HG02610 (cell line): ENCODE measurements at regions not wholly inside any gene's neighbourhood (a gene's known extent, or its start where the extent isn't known, plus 50 kb on each side); places are given as distances from the start of the nearest gene placed in this dataset.
"Not testable (repeated sequence)": the region's sequence is repeated elsewhere in the genome, so short reads cannot be mapped to it uniquely, and the experiment has no call there.

Experiments
- ATAC-seq: cut with Tn5 transposase; IDR thresholded peaks from one replicate; pipeline ENCODE4 v1.9.1; 2021; ENCODE audit warnings: mild to moderate bottlenecking, moderate library complexity; ENCODE audit not compliant: unreplicated experiment

DNA sequence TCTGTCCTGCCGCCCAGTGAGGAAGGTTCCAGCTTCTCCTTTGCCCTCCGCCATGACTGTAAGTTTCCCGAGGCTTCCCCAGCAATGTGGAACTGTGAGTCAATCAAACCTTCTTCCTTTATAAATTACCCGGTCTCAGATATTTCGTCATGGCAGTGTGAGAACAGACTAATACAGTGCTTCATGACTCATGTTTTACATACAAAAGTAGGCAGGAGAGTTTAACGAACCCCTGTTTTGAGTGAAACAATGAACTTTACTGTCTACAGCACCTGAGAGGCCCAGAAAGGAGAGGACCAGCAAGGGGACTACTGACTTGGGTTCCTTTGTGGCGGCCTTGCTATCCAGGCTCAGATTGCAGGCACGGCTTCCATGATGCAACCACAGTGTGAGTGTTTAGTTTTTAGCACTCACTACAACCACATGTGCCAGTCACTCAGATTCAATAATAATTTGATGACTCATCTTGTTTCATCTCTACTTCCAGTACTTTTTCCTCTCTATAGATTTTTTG is 139.1 kb upstream of the CLINT1 start:
- no peak for ATAC-seq

DNA sequence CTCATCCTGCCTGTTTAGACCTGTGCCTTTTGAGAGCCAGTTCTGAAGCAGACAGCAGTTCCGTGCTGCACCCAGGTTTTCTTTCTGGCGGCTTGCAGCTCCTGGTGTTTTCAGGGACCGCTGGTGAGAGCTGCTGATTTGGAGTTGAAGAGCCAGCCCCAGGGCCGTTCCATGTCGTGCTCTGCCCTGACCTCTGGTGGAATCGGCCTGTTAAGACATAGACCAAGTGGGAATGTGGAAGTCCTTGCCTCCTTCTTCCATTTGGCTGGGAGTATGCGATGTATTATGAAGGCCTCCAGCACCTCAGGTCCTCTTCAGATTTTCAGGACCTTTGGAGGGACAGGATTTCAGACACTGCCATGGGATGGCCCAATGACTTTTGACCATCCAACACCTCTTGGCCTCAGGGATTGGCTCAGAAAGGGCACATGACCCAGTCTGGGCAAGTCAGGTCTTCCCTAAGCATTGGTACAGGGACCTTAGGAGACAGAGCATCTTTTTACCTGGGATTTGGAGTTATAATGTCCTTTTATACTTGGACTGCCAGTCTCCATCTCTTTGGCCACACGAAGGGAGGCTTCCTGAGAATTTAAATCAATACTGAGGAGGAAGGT is 136.1 kb upstream of the CLINT1 start:
- ATAC-seq: peak; percentile 75

DNA sequence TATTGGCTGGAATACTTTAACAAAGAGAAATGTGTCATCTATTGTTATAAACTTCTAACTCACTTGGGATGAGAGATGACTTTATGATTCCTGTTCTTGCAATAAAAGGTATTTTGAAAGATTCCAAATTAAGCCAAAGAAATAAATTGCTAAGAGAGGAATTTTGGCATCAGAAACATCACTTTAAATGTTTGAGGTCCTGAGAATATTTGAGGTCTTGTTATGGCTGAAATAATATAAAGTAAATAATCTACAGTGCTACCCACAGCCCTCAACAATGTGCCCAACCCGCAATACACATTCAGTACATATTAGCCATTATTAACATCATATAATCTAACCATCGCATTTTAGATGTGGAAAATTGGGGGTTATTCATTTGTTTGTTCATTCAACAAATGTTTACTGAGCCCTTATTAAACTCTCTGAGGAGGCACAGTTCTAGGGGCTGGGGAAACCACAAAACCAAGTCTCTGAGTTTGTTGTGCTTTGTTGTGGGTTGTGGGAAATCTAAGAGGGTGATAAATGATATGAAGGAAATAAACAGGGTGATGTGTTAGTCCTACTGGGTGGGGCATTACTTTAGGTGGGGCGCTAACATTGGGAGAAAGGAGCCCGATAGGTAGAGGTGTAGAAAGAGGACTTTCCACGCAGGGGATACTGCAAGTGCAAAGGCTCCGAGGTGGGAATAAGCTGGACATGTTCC is 135.2 kb upstream of the CLINT1 start:
- no peak for ATAC-seq

DNA sequence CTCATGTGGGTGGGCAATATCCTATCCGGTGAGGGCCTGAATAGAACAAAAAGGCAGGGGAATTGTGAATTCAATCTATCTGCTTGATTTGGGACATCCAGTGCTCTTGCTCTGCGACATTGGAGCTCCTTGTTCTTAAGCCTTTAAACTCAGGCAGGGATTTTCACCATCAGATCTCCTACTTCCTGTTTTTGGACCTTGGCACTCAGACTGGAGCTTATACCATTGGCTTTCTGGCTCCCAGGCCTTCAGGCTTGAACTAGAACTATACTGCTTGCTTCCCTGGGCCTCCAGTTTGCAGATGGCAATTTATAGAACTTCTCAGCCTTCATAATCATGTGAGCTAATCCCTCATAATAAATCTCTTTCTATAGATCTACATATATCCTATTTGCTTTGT is 134.3 kb upstream of the CLINT1 start:
- no peak for ATAC-seq

- ATAC-seq: no peak
Measured at GRCh38 chr5:157990583-157991181, 131.7 kb upstream of the CLINT1 start.

- ATAC-seq: no peak
Measured at GRCh38 chr5:157989296-157989695, 130.4 kb upstream of the CLINT1 start.

GRCh38 chr5:157987259-157987658 is 128.3 kb upstream of the CLINT1 start:
- ATAC-seq: no peak

GRCh38 chr5:157986431-157986990 is 127.6 kb upstream of the CLINT1 start:
- ATAC-seq: no peak

GRCh38 chr5:157984611-157985010 is 125.7 kb upstream of the CLINT1 start:
- ATAC-seq: no peak

- ATAC-seq: no peak
Measured at GRCh38 chr5:157983906-157984551, 125.1 kb upstream of the CLINT1 start.

DNA sequence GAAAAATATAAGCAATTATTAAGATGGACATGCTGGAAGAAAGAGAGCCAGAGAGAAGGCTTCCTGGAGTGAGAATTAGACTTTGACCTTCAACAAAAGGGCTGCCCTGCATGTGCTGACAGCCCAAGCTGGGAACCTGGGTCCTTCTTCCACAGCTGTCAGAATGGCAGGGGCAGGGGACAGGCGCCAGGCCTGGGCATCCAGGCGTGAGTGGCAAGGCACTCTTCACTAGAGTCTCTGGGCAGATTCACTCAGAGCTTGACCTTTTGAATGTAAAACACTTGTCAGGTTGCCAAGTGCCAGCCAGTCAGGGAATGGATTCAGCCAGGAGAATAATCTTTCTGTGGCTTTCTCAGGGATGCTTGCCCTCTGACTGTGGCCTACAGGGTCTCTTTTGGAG is 119.1 kb upstream of the CLINT1 start:
- ATAC-seq: no peak

GRCh38 chr5:157976429-157976828 is 117.5 kb upstream of the CLINT1 start:
- ATAC-seq: no peak

- ATAC-seq: no peak
Measured at GRCh38 chr5:157972579-157972978, 113.6 kb upstream of the CLINT1 start.

DNA sequence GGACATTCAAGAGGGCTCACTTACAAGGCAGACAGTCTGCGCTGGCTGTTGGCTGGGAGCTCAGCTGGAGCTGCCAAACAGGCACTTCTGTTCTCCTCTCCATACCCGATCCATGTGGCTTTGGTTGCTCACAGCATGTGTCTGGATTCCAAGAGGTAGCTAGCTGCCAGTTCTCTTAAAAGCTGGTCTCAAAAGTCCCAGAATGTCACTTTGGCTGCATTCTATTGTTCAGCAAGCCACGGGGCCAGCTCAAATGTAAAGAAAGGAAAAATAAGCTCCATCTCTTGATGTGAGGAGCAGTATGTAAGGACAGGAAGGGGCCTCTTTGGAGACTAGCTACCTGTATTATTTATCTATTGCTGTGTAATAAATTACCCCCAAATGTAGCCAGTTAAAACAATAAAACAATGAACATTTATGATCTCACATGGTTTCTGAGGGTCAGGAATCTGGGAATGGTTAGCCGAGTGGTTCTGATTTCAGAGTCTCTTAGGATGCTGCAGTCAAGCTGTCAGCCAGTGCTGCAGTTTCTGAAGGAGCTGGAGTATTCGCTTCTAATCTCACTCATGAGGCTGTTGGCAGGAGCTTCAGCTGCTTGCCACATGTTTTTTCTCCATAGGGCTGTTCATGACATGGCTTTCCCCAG is 112.7 kb upstream of the CLINT1 start:
- ATAC-seq: no peak

GRCh38 chr5:157968570-157968969 is 109.6 kb upstream of the CLINT1 start:
- not testable (repeated sequence) for ATAC-seq

- ATAC-seq: no peak
Measured at GRCh38 chr5:157965989-157966388, 107.0 kb upstream of the CLINT1 start.

GRCh38 chr5:157965040-157965678 is 106.2 kb upstream of the CLINT1 start:
- ATAC-seq: no peak

GRCh38 chr5:157963761-157964160 is 104.8 kb upstream of the CLINT1 start:
- no peak for ATAC-seq

DNA sequence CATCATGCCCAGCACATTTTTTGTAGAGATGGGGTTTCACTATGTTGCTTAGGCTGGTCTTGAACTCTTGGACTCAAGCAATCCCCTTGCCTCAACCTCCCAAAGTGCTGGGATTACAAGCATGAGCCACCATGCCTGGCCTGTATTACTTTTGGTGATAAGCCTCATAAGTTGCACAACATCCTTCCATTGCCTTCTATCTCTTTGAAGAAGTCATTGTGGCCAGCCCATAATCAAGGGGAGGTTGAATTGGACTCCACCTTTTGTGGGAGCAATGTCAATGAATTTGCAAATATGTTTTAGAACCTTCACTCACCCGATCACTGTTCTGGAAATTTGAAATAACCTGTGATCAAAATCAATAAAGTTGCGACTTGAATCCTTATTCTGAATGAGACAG is 104.3 kb upstream of the CLINT1 start:
- no peak for ATAC-seq

DNA sequence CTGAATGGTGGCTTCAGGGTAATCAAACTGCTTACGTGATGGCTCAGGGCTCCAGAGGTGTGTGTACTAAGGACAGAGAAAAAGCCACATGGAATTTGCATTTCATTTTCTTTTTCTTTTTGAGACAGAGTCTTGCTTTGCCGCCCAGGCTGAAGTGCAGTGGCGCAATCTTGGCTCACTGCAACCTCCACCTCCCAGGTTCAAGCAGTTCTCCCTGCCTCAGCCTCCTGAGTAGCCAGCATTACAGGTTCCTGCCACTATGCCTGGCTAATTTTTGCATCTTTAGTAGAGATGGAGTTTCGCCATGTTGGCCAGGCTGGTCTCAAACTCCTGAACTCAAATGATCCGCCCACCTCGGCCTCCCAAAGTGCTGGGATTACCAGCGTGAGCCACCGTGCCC is 103.7 kb upstream of the CLINT1 start:
- not testable (repeated sequence) for ATAC-seq
